H9 (cell line): ENCODE measurements at regions not wholly inside any gene's neighbourhood (a gene's known extent, or its start where the extent isn't known, plus 50 kb on each side); places are given as distances from the start of the nearest gene placed in this dataset.

Experiments
- DNase-seq: peaks from one replicate; pipeline ENCODE4 v3.0.0-alpha.2; 2017
- H2AFZ ChIP-seq: one replicate; pipeline ENCODE4 v1.6.1; 2013; ENCODE audit warnings: mild to moderate bottlenecking, low read length, control low read depth, moderate library complexity
- H2AK5ac ChIP-seq: 2 replicates; pipeline ENCODE4 v1.6.1; 2013; ENCODE audit warnings: low read length, control low read depth, mixed read lengths; ENCODE audit not compliant: insufficient read length
- H2BK120ac ChIP-seq: one replicate; pipeline ENCODE4 v1.6.1; 2013; ENCODE audit warnings: low read depth, mild to moderate bottlenecking, low read length, control low read depth, inconsistent platforms; ENCODE audit not compliant: poor library complexity, severe bottlenecking
- H2BK12ac ChIP-seq: 2 replicates; pipeline ENCODE4 v1.6.1; 2013; ENCODE audit warnings: low read length, control low read depth, mixed read lengths, low read depth; ENCODE audit not compliant: insufficient read length
- H2BK15ac ChIP-seq: 2 replicates; pipeline ENCODE4 v1.6.1; 2013; ENCODE audit warnings: low read depth, low read length, control low read depth
- H2BK20ac ChIP-seq: one replicate; pipeline ENCODE4 v1.6.1; 2013; ENCODE audit warnings: low read depth, mild to moderate bottlenecking, low read length, control low read depth, inconsistent platforms; ENCODE audit not compliant: poor library complexity, severe bottlenecking
- H2BK5ac ChIP-seq: 2 replicates; pipeline ENCODE4 v1.6.1; 2013; ENCODE audit warnings: low read length, control low read depth, mixed read lengths; ENCODE audit not compliant: insufficient read length
- H3K14ac ChIP-seq: 2 replicates; pipeline ENCODE4 v1.6.1; 2013; ENCODE audit warnings: low read length, control low read depth; ENCODE audit not compliant: insufficient read depth
- H3K18ac ChIP-seq: 2 replicates; pipeline ENCODE4 v1.6.1; 2013; ENCODE audit warnings: low read depth, mild to moderate bottlenecking, mixed read lengths, low read length, control low read depth; ENCODE audit not compliant: insufficient read length
- H3K23ac ChIP-seq: 2 replicates; pipeline ENCODE4 v1.6.1; 2013; ENCODE audit warnings: low read length, control low read depth, mixed read lengths, low read depth; ENCODE audit not compliant: insufficient read length
- H3K23me2 ChIP-seq: 2 replicates; pipeline ENCODE4 v1.6.1; 2013; ENCODE audit warnings: low read depth, mild to moderate bottlenecking, mixed read lengths, low read length, control low read depth; ENCODE audit not compliant: insufficient read length, poor library complexity, severe bottlenecking
- H3K27ac ChIP-seq: 2 replicates; pipeline ENCODE4 v1.5.1; 2013; ENCODE audit warnings: low read length, control low read depth, mixed read lengths, low read depth; ENCODE audit not compliant: insufficient read length
- H3K27me3 ChIP-seq: 2 replicates; pipeline ENCODE4 v1.6.1; 2013; ENCODE audit warnings: low read length, control low read depth, inconsistent platforms; ENCODE audit not compliant: insufficient read depth
- H3K4ac ChIP-seq: 2 replicates; pipeline ENCODE4 v1.6.1; 2013; ENCODE audit warnings: low read depth, mild to moderate bottlenecking, control low read depth, inconsistent platforms, low read length, moderate library complexity
- H3K4me1 ChIP-seq: 2 replicates; pipeline ENCODE4 v1.6.1; 2013; ENCODE audit warnings: low read length, control low read depth, inconsistent platforms; ENCODE audit not compliant: insufficient read depth
- H3K4me2 ChIP-seq: 2 replicates; pipeline ENCODE4 v1.6.1; 2013; ENCODE audit warnings: low read length, control low read depth, mixed read lengths; ENCODE audit not compliant: insufficient read length, insufficient read depth
- H3K56ac ChIP-seq: 2 replicates; pipeline ENCODE4 v1.6.1; 2013; ENCODE audit warnings: low read depth, mild to moderate bottlenecking, mixed read lengths, low read length, control low read depth; ENCODE audit not compliant: insufficient read length
- H3K79me1 ChIP-seq: 2 replicates; pipeline ENCODE4 v1.6.1; 2013; ENCODE audit warnings: low read depth, mild to moderate bottlenecking, moderate library complexity, low read length, control low read depth, inconsistent platforms; ENCODE audit not compliant: insufficient read depth, poor library complexity, severe bottlenecking
- H3K79me2 ChIP-seq: 2 replicates; pipeline ENCODE4 v1.6.1; 2013; ENCODE audit warnings: low read length, control low read depth, inconsistent platforms; ENCODE audit not compliant: insufficient read depth
- H3K9ac ChIP-seq: 2 replicates; pipeline ENCODE4 v1.6.1; 2013; ENCODE audit warnings: low read length, control low read depth, mixed read lengths; ENCODE audit not compliant: insufficient read length; ENCODE audit errors: extremely low read depth
- H3K9me3 ChIP-seq: one replicate; pipeline ENCODE4 v1.6.1; 2013; ENCODE audit warnings: low read depth, low read length, inconsistent platforms; ENCODE audit not compliant: control insufficient read depth
- H3T11ph ChIP-seq: one replicate; pipeline ENCODE4 v1.6.1; 2013; ENCODE audit warnings: mild to moderate bottlenecking, low read length, control low read depth, inconsistent platforms
- H4K20me1 ChIP-seq: one replicate; pipeline ENCODE4 v1.6.1; 2013; ENCODE audit not compliant: control insufficient read depth, insufficient read length, insufficient read depth
- H4K5ac ChIP-seq: 2 replicates; pipeline ENCODE4 v1.6.1; 2013; ENCODE audit warnings: low read depth, mild to moderate bottlenecking, mixed read lengths, low read length, control low read depth; ENCODE audit not compliant: insufficient read length
- H4K8ac ChIP-seq: replicated peaks from 2 replicates; pipeline ENCODE4 v1.6.1; 2013; ENCODE audit warnings: low read length, control low read depth, mixed read lengths, low read depth; ENCODE audit not compliant: insufficient read length
- H4K91ac ChIP-seq: 2 replicates; pipeline ENCODE4 v1.6.1; 2013; ENCODE audit warnings: low read depth, mild to moderate bottlenecking, moderate library complexity, mixed read lengths, low read length, control low read depth; ENCODE audit not compliant: insufficient read length
- H3K27ac Mint-ChIP-seq, 3 experiments: 2 replicates in 2 of 3; 3 replicates in 1 of 3; pipeline ENCODE4 v1.8.0; 2020 to 2021; ENCODE audit warnings: mixed read lengths in 3 of 3, mild to moderate bottlenecking in 1 of 3, moderate library complexity in 1 of 3
- H3K27me3 Mint-ChIP-seq: 2 replicates; pipeline ENCODE4 v1.8.0; 2021; ENCODE audit warnings: low read depth, mild to moderate bottlenecking, moderate library complexity, mixed read lengths
- H3K36me3 Mint-ChIP-seq, 3 experiments: 2 replicates in 2 of 3; 3 replicates in 1 of 3; pipeline ENCODE4 v1.8.0; 2020 to 2021; ENCODE audit warnings: low read depth in 3 of 3, mixed read lengths in 3 of 3; ENCODE audit not compliant: insufficient read depth in 1 of 3
- H3K4me1 Mint-ChIP-seq, 2 experiments: 2 replicates each; pipeline ENCODE4 v1.8.0; 2020; ENCODE audit warnings: mixed read lengths in 2 of 2
- H3K4me3 Mint-ChIP-seq, 2 experiments: 2 replicates in 1 of 2; 3 replicates in 1 of 2; pipeline ENCODE4 v1.8.0; 2020 to 2021; ENCODE audit warnings: mild to moderate bottlenecking in 2 of 2, mixed read lengths in 2 of 2, moderate library complexity in 1 of 2
- H3K9me3 Mint-ChIP-seq, 2 experiments: 2 replicates in 1 of 2; 3 replicates in 1 of 2; pipeline ENCODE4 v1.8.0; 2020; ENCODE audit warnings: mild to moderate bottlenecking in 2 of 2, mixed read lengths in 2 of 2, moderate library complexity in 1 of 2
- CTCF ChIP-seq: fragments of 200-600 bp; sonication (generic); conservative IDR thresholded peaks from 3 replicates; pipeline ENCODE4 v1.8.0; 2021; ENCODE audit warnings: antibody characterized with exemption, mild to moderate bottlenecking
- WGBS: extraction: QIAGEN DNeasy Blood & Tissue Kit; methylation state at CpG from one replicate; pipeline ENCODE4 v1.1.7; 2013; ENCODE audit warnings: missing lambda C conversion rate, low lambda C conversion rate, mixed read lengths; ENCODE audit not compliant: insufficient read length; ENCODE audit errors: extremely low coverage; 5-methylcytosine and 5-hydroxymethylcytosine counted together

GRCh38 chr5:8098081-8098480 is 229.1 kb downstream of the MTRR start:
- Mint-ChIP-seq H3K4me3 (no peak overlapping the region), H3K27me3 (no peaks in the 10 kb centered on the region; the same call in 1 of the 2 replicates), H3K9me3 (peaks cover 2 to 7% of the 10 kb centered on the region in 2 experiments; a peak in 2 of 5 replicates), H3K4me1 (no peaks in the 10 kb centered on the region), H3K36me3 (no peaks in the 10 kb centered on the region), H3K27ac (no peak overlapping the region)
- Histone ChIP-seq H2AK5ac (no peak overlapping the region), H2BK15ac (no peak overlapping the region), H3K9me3 (no peaks in the 10 kb centered on the region), H3K18ac (no peak overlapping the region), H4K8ac (no peak overlapping the region), H4K20me1 (no peaks in the 10 kb centered on the region), H3K27ac (no peak overlapping the region), H3K79me1 (no peaks in the 10 kb centered on the region), H3K4me1 (no peaks in the 10 kb centered on the region), H3T11ph (no peak overlapping the region), H3K4ac (no peak overlapping the region), H2BK12ac (no peak overlapping the region), H4K91ac (no peak overlapping the region), H3K9ac (no peak overlapping the region), H2BK20ac (no peak overlapping the region), H3K14ac (no peak overlapping the region), H2BK120ac (no peak overlapping the region), H4K5ac (no peak overlapping the region), H3K27me3 (no peaks in the 10 kb centered on the region), H2BK5ac (no peak overlapping the region), H3K79me2 (no peaks in the 10 kb centered on the region), H3K56ac (no peak overlapping the region), H3K23me2 (no peaks in the 10 kb centered on the region), H2AFZ (no peak overlapping the region), H3K23ac (no peak overlapping the region), H3K4me2 (no peak overlapping the region)
- no peak for DNase-seq
- no peak for TF ChIP-seq CTCF
- no CpG with 5 or more reads among the region's 2 CpGs for WGBS
